ENCODE measurements at regions not wholly inside any gene's neighbourhood (a gene's known extent, or its start where the extent isn't known, plus 50 kb on each side); places are given as distances from the start of the nearest gene placed in this dataset.

DNA sequence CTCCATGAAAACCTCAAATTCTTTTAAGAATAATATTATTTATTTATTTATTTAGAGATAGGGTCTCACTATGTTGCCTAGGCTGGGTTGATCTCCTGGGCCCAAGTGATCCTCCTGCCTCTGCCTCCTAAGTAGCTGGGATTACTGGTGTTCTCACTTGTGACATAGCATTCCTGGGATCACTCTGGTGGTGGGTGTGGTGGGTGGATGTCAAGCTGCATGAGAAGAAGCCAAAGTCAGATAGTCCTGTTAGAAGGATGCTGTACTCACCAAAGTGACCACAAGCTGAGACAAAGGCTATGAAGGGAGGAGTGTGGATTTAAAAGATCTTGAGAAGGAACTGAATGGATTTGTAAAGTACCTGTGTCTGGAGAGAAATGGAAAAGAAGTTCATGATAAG is 87.9 kb upstream of the SPON1 start:
- DNase-seq = no peak

DNA sequence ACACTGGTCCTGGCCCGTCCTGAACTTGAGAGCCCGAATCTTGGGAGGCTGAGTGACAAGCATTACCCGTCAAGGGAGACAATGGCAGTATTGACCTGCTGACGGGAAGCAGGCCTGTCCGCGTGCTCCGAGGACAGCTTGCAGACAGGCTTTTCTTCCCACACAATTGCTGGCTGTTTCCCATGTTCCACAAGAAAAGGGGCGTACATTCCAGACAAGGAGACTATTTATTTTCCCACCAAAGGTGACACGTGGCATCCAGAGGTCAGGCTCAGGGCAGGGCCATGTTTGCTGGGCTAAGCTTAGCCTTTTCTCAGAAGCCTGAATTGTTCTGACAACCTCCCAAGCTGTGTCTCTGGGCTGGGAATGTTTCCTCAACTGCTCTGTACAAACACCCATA is 86.9 kb upstream of the SPON1 start:
- DNase-seq = no peak

DNA sequence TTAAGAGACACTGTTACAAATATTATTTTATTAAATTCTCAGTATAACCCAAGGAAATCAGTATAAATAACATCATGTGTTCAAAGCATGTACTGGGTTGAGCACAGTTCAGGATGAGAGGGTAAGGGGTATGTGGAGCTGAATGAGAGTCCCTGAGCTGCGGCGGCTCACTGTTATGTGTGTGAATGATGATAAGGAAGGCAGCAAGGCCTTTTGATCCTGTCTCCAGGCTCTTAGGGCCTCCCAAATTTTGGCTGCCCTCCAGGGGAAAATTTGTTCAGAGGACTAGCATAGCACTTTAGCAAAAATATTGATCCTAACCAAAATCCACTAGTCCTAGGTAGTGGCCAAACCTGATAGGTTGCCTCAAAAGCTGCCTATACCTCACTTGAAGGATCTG is 86.1 kb upstream of the SPON1 start:
- DNase-seq = no peak

DNA sequence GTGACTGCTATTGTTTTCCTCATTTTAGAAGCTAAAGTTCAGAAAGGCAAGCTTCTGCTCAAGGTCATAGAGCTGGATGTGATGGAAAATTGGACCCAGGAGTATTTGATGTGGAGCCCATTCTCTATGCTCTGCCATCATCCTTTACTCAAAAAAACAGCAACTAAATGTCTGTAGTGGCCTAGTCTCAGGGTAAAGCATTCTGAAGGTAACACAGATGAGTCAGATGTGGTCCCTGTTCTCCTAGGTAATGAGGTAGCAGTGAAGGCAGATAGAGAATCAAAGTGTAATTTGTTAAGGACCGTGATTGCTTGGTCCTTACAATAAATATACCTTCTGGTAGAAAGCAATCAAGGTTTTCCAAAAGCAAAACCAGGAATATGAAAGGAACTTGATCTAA is 84.4 kb upstream of the SPON1 start:
- DNase-seq = no peak

DNA sequence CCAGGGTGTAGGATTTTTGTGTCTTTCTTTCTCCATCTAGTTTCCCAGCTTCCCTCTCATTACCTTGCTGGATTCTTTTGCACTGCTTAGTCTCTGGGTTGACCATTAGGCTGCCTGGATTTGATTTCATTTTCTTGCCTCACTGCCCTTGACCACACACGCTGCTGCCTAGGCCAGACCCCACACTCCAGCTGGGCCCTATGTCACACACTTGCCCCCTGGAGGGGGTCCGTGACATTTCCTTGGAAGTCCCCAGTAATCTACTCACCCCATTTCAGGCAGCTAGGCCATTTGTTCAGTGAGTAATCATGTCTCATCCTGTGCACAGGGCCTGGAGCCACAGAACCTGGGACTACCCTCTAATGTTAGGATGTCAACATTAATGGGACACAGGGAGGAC is 81.9 kb upstream of the SPON1 start:
- DNase-seq = no peak

DNA sequence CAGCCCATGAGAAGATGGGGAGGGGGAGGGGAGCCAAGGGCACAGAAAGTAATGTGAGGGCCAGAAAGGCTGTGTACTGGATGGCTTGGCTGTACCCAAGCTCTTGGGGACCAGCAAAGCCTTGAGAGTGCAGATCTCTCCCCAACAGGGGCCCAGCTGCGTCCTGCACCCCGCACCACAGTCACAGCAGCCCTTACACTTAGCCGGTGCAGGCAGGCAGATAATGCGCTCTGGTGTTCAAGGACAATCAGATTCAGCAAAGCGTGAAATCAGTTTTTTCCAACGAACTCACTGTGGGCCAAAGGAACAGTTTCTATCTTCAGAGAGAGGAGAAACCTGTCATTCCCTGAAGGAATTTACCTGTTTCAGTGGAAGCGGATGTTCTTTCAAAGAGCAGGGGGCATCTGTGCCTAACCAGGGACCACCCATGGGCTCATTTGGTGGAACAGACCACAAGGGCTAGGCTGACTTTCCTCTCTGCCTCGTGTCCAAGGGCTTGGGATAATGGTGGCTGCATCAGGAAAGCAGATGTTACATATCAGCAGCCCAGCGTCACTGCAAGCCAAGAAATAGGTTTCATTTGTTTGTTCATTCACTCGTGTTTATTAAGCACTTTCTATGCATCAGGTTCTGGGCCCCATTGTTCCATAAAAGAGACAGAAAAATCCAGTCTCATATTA is 81.2 kb upstream of the SPON1 start:
- DNase-seq = no peak

DNA sequence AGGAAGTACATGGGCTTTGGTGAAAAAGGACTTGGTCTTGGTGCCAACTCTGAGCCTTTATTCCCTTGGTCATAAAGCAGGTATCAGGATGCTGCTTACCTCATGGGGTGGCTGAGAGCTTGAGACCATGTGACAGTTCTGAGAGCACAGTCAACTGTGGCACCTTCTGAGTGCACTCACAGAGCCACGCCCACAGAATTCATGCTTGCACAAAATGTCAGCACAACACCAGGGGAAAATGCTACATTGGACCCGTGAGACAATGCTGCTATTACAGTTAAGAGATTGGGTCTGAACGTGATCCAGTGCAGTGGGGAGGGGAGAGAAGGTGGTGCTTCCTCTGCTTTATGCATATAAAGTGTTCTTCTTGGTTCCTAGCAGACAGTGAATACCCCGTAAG is 79.5 kb upstream of the SPON1 start:
- DNase-seq = no peak

DNA sequence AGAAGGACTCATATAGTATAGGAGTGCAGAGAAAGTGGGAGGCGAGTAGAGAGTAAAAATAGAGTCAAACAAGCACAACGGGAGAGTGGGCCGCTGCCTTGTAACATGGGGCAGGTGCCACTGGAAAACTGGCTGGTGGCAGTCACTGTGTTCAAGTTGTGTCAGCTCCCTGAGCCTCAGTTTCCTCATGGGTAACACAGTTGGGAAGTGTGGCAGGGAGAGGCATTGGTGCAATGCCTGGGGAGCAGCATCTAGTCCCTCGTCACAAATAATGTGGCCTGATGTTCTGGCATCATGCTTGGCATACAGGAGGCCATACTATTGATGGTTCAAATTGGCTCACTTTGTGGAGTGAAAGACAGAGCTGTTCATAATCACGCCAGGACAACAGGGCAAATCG is 78.9 kb upstream of the SPON1 start:
- no peak for DNase-seq

DNA sequence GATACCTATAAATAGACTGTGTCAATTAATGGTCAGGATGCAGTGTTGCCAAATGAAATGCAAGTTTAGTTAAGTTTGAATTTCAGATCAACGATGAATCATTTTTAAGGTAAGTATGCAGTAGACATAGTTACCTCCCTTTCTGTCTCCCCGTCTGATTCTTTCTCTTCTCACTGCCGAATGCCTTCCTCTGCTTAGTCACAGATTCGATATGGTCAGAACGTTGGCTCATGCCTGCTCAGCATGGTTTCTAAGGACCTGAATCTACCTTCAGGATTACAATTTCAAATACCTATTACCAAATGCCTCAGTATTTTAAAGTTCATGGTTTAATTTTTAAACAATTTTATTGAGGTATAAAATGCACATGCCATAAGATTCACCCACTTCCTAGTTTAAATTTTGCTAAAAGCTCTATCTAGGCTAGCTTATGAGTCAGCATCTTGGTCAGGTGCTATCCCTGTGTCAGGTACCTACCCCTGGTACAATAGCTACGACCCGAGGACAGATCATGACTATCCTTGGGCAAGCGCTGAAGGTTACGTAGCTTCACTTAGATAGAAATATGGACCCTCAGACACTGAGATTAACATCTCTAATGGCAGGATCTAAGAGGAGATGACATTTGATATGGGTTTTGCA is 78.2 kb upstream of the SPON1 start:
- DNase-seq = no peak

DNA sequence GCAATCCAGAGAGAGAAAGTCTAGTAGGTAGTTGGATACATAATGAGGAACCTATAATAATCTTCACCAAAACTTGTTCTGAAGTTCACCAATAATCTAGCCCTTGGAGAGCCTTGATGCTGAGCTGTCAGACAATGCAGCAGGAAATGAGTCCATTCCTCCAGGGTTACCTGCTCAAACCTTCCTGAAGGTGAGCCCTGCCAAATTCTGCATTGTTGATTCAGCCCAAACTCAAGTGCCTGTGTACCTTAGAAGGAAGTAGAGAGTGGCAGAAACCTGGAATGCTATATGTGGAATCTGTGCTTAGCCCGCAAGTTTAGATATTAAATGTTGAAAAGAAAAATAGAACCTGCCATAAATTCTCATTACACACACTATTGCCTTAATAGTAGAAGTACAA is 77.4 kb upstream of the SPON1 start:
- DNase-seq = no peak

DNA sequence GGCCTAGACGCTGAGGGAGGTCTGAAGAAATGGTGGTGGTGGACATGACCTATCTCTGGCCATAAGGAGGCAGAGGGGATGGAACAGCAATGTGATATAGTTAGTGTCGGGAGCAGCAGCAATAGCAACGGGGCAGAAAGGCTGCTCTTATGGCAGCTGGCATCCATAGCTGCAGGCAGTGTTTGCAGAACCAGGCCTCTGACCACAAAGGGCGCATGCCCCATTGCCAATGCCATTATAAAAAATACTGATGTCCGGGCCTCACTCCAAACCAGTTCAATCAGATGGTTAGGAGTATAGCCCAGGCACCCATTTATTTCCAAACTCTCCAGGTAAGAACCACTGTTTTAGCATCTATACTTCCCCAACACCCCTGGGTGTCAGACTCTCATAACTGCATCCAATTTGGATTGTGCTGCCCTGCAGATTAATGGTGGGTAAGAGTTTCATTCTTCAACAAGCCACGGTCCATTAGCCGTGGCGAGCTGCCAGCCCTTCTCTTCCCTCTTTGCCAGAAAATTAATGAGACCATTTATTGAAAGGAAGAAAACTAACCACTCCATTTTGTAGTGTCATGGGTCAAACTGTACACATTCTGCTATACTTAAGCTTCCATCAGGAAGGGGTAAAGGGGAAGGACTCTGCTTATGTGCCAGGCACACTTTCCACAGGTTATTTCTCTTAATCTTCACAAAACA is 72.8 kb upstream of the SPON1 start:
- no peak for DNase-seq

DNA sequence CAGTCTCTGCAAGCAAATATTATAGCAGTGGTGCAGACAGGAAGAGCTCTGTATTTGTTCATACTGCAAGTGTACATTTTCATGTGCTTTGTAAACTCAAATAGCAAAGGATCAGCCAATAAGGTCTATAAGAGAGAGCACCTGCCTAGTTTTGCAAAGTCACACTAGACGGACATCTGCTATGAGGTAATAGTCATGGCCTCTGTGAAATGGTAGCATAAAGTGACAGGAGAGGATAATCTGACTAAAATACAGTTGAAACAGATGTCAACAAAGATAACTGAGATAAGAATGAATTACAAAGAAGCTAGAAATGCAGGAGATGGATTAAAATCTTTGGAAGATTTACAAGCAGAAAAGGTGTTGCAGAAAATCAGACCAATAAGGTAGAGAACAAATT is 70.6 kb upstream of the SPON1 start:
- DNase-seq = no peak

DNA sequence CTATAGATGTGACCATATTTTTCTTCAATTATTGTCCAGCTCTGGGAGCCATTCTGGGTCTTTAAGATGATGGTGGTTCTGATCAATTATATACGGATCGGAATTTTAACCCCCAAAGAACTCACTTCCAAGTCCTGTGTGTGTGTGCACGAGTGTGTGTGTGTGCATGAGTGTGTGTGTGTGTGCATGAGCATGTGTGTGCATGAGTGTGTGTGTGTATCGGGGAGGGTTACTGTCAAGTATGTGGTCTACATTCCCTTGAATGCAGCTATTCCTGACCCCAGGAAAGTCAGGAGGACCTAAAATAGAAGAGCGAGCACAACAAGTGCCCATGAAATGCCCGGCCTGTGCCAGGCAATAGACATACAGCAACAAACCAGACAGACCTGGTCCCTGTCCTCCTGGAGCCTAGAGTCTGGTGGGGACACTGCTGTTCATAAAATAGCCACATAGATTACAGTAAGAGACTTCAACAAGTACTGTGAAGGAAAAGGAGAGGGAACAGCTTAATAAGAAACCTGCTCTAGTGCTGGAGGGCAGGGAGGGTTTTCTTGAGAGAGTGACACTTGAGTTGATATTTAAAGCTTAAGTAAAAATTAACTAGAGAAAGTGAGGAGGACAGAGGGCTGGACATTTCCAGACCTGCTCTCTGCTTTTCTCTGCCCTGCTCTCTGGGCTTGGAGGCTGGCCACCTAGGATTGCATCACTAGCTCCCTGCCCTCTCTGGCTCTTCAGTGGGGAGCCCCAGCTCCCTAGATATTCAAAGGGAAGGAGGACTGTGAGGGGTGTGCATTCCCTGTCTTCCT is 66.1 kb upstream of the SPON1 start:
- DNase-seq = no peak

DNA sequence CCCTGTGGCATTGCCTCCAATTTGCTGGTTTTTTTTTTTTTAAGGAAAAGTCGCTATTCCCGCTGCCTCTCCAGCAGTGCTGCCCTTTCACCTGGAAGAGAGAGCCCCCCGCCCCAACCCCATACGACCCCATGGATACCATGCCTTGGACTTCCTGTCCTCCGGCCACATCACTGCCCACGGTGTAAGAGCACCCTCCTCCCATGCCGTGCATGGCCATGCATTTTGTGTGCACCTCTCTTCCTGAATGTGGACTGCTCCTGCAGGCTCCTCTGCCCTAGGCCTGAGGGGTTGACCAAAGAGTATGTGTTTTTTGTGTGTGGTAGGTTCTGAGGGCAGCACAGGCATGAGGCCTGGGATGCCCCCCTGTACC is 65.6 kb upstream of the SPON1 start:
- DNase-seq = no peak

DNA sequence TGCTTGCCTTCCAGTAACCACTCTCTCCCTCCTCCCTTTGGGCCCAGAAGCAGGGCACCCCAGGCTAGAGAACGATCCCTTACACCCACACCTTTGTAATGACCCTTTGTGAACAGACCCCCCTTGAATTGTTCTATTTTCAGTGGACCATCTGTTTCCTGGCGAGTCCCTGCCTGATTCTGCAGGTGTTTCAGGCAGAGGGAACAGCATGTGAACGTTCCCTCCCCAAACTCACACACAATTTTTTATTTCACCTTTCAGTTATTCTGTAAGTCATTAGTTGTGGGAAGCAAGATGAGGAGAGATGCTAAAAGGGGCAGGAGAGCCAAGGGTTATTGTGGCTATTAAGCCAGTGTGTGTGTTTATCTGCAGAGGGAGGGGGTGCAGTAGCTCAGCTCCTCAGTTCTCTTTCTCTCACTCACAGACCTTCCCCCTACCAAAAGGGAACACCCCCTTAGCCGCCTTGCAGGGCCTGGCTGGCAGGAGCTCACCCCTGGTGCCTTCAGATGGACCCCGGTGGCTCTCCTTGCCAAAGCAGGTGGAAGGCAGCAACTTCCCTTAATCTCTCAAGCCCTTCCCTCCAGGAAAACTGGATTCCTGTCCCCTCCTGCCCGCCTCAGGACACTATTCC is 64.8 kb upstream of the SPON1 start:
- DNase-seq = no peak

DNA sequence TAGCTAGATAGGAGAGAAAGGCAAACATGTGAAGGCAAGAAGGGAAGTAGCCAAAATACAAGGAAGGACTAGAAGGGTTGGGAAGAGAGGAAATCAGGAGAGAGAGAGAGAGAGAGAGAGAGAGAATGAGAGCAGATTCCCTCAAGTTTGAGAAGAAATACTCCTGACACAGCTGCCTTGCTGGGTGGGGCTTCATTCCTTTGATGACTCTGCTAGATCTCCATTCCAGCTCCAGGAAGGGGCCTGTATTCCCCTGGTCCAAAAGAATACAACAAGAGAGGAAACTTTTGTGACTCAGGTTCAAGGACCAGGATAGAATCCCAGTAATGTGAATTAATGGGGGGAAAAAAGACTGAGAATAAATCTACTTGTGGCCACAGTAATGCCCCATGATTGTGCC is 62.9 kb upstream of the SPON1 start:
- no peak for DNase-seq

DNA sequence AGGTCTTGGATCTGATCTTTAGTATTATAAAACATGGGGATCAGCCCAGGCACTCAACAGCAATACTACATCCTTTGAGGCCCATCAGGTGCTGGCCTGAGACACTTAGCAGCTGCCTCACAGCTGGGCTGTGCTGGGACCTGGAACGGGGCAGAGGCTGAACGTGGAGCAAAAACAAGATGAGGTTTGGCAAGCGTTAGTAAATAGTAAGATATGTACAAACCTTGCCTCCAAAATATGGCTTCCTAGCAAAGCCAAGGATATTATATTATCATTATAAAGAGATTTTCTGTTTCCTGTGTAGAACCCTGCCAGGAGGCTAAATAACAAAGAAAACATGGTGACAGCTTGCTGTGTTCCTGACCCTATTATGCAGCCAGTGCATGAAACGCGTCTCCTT is 60.0 kb upstream of the SPON1 start:
- no peak for DNase-seq

DNA sequence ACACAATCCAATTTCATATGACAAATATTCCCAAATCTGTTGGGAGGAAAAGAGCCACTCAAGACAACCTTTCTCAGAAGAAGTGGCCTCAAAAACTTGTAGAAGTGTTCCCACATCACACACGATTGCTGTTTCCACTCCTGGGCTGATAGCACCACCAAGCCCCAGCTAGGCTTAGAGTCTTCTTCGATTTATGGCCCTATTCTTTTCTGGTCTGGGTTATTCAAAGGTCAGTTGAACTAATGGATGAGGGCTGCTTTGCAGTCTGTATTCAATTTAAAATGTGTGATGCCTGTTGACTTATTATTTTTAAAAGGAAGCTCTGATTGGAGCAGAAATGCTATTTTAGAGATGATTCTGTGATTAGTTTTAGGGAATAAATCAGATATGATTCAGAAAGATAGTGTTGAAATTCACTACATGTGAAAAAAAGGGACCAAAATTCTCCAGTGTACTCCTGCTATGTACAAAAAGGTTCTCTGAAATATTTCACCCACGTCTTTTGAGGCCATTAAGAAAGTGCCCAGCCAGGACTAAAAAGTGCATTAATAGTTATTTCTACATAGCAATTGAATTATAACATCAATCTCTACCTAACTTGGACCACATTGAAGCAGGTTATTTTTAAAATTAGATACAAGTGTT is 57.3 kb upstream of the SPON1 start:
- no peak for DNase-seq

DNA sequence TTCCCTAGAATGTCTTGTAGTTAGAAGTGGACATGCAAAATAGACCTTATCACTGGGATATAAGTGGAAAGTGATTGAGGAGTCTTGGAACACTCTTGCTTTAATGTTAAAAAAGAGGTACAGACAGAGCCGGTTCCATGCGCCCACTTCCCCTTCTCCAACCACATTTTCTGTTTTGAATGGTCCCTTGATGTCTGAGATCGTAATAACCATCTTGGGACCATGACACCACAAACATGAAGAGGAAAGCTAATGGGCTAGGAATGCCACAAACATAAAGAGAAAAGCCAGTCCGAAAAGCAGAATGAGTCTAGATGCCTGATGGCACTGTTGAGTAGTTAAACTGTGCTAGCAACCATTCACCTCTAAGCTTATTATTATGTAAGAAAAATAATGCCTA is 54.8 kb upstream of the SPON1 start:
- no peak for DNase-seq

DNA sequence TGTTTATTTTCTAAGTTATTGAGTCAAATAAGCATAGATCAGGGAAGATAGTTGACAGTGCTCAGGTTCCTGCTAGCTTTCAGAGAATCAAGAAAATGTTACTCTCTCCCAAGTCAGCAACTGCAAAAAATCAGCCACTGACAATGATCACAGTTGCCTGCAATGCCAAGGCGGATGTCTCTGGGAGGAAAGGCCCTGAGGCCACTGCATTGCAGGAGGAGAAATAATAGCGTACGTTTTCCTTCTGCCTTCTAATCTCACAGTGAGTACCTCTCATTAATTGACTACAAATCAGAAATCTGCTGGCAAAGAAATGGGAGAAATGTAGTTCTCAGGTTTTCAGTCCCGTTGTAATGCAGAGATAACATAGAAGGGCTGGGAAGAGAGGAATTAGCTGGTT is 54.0 kb upstream of the SPON1 start:
- no peak for DNase-seq

Measured in CD4-positive, alpha-beta T cell treated with Interleukin-1 beta for 1 hour (primary cell).